SIG-M5 treated with dmso at 0.1 percent for 504 hours (cell line): ENCODE measurements at regions not wholly inside any gene's neighbourhood (a gene's known extent, or its start where the extent isn't known, plus 50 kb on each side); places are given as distances from the start of the nearest gene placed in this dataset.
A peak's percentile ranks its signal among the peaks of the same experiment; 100 is the strongest.

ENCODE experiments used
- DNase-seq: peaks from one replicate; lab custom pipeline; 2025; ENCODE audit not compliant: unreplicated experiment; lab: John Stamatoyannopoulos, UW

DNA sequence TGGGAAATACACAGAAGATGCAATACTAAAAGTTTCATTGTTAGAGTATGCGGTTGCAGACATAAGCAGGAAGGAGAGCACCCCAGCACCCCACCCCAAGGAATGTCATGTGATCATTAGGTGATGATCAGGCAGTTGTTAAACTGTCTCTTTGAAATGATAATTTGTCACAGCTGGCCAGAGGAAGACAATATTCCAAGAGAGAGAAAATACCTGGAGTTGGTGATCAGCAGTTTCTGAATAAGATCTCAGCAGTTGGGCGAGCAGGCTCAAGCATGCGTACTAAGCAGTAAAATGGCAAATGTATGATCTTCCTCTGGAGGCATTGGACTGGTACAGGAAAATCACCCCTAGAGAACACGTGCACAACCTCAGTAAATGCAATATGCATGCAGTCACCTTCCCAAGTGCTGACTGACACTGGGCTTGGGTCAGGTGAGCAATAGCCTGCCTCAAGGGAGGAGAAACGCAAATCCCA, 250.1 kb upstream of the MBL2 start:
- no peak for DNase-seq

DNA sequence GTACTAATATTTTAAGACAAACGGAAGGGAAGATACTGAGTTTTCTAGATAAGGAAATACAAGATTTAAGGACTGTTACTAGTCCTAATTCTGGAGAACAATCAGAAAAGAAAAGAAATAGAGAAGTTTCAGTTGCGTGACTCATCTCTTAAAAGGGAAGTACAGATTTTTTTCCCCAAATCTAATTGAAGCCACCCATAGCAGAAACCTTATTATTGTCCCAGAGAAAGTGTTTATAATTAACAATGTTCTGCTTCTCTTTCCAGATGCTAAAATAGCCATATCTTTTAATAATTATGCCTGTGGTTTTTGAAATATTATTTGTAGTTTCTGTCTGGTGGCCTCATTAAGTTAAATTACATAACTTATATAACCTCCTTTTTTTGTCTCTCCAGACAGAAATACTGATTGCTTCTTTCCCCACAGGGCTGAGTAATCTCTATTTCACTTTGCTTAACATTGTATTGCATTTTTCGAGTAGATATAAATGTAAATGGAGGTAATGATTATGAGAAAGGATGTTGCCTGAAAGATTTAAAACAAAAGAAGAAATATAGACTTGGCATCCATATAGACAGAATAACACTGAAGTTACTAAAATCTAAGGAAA, 240.7 kb upstream of the MBL2 start:
- DNase-seq, result peak; percentile 15

DNA sequence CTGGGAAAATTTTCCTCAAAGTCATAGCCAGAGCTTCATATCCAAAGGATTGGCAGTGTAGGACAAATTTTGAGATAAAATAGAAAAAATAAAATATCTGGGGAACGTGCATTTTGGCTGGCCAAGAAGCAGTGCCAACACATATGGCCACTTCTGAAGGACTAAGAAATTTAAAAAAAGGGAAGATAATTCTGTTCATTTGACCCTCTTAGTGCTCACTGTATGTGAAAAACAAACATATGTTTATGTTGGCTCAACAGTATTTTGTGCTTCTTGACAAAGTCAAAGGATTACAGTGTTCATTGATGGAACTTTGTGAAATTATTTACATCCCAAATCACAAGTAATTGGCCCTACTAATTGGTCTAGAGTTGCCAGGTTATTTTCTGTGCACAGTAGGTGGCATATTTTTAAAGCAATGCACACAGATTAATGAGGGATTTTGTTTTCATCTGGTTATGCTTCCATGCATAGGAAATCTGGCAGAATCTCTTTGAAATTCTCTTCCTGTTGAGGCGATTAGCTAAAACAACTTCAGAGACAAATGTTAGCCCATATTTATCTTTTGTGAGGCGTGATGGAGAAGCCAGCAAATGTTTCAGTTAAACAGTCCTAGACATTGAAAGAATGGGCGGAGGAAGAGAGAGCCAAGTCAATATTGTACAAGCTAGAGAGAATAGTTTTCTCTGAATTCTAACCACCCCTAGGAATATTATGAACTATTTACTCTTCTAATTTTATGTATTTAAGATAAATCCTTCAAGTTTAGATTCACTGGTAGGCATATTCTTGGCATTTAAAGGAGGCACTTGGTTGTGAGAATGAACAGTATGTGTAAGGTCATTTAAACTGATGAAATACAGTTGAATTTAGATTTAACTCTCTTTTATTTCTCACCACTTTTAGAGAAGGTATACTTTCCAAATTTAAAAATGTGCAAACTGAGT, 237.7 kb upstream of the MBL2 start:
- no peak for DNase-seq

DNA sequence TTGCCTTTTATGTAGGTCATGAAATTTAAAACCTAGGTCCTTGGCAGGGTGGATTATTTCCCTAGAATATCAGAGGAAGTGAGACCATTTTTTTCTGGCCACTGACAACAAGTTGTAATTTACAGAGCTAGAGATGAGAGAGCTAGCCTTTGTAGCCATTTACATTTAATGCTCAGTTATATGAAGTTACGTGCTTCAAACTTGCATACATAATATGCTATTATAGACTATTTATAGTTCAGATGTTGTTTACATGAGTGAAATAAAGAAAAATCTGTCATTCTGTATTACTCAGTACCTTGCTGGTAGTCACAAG, 234.9 kb upstream of the MBL2 start:
- no peak for DNase-seq

DNA sequence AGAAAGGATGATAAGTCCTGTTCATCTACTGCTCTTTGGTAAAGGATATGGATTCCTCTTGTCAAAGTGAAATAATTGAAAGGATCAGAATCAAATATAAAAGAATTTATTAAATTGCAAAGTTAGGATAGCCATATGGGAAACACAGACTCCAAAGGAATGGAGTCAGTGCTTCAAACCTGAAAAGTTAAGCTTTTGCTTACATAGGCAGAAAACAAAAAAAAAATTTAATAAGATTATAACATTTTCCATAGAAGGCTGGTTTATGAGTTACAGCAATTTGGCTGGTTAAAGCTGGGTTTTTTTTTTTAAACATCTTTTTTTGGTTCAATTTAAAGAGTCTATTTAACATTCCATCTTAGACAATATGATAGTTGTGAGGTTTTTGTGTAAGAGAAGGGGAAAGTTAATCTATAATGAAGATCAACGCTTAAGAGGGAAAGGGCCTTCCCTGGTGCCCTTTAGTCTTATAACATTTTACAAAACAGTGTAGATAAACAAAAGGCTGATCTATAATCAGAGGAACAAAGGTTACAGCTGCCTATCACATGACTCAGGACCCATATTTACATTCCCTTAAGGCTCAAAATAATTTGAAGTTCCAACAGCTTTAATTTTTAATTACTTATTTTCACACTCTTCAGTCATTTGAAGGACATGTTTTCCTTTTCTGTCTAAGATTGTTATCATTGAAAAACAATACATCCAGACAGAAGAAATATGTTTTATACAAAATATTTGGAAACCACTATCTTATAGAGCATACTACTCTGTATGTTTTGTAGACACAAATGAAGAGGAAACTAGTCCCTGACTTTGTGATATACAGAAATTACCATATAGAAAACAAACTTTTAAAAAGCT, 234.3 kb upstream of the MBL2 start:
- no peak for DNase-seq

DNA sequence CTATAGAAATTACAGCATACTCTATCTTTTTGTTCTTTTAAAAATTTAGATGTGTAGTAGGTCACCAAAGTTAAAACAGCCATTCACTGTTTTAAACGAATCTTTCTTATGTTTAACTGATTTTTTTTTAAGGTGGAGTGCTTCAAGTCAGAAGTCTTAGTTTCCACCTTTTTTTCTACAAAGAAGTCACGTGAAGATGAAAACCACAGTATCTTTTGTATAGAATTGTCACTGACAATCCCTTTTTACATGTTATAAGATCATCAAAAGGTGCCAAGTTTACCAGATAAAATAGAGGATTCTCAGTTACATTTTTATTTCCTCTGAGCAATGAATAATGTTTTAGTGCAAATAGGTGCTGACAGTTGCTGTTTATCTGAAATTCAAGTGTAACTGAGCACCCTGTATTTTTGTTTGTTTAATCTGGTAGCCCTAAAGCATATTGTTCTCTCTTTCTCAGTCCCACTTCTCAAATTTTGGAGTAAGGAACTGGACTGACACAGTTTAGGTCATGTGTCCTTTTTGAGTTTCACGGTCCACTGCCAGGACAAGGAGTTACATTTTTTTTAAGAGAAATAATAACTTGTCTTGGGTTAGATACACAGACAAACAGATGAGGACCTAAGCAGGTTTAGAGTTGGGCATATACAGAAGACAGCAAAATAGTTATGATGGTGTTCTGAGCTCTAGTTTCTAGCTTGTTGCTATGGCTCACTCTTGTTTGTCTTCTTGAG, 233.2 kb upstream of the MBL2 start:
- no peak for DNase-seq

DNA sequence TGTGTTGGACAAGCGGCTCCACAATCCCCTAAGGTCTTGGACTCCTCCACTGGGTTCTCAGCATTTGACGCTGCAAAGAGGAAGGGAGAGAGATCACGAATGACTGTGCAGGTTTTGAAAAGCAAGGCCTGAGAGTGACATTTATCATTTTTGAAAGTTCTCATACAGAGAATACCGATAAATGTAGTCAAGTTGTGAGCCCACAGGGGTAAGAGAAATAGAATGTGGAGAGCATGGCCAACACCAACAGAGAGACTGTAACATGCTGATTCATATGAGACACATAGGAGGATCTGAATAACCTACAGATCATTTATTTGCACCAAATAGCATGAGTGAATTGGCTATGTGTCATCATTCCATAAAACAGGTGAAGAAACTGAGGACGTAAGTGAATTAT, 230.5 kb upstream of the MBL2 start:
- no peak for DNase-seq

DNA sequence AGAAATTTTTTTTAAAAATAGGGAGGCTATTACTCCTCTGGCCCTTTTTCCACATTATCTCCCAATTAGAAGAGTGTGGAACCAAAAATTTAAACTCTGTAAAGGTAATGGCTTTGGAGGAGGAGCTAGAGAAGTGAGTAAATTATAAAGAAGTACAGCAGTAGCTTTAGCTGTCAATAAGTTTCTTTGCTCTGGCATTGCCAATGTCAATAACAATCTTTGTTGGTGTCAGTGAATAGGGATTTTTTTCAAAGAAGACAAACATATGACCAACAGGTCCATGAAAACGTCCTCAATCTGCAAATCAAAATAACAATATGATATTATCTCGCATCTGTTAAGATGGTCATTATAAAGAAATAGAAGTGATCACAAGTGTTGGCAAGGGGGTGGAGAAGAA, 227.1 kb upstream of the MBL2 start:
- no peak for DNase-seq

DNA sequence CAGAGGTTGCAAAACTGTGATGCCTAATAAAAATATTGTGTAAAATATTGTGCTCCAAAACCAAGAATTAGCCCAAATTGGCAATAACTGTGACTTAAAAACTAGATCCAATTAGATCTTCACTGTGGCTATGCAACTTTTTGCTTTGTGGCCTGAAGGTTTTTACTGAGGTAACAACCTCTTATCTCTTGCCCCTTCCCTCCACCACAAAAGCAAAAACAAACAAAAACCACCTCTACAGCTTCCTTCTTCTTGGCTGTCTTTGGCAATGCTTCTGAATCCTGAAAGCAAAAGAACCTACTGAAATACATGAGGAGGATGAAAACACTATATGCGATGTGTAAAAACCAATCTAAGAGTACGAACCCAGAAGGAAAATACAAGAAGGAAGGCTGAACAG, 226.7 kb upstream of the MBL2 start:
- no peak for DNase-seq

DNA sequence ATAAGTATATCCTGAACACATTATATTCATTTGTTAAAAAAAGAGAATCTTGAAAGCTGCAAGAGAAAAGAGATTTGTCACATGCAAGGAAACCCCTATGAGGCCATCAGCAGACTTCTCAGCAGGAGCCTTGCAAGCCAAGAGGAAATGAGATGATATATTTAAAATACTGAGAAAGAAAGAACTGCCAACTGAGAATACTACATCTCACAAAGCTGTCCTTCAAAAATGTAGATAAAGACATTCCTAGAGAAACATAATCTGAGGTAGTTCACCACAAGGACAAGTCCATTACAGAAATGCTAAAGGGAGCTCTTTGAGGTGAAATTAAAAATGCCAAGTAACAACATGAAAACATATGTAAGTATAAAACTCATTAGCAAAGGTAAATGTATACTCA, 224.4 kb upstream of the MBL2 start:
- DNase-seq, result no peak

DNA sequence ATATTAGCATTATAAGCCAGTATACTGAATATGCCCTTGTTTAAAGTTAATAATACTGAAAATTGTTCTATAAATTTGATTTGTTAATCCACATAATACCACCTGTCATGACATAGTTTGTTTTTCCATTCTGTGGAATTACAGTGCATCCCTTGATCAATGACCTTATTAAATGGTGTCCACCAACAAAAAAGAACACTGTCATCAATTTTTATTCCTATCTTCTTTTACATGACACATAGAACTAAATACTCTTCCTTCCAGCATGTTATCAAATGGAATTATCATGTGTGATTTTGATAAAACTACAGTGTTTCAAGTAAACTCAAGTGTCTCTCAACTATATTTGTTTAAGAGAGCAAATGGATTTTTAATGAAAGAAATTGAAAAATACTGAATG, 221.8 kb upstream of the MBL2 start:
- no peak for DNase-seq

DNA sequence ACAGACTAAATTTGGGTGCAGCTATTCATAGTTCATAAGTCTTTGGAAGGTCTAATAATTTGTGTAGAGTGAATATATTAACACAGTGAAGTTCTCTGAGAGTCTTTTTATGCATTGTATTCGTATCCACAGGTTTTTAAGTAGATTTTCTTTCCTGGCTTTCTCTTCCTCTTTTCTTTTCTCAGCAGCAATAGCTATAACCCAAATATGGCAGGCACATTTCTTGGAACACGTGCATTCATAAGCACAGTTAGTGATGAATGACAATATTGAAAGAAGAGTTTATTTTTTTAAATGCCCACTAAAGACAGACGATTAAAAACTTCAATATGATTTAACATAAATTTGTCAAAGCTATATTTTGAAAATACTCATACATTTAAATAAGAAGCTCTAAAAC, 220.5 kb upstream of the MBL2 start:
- no peak for DNase-seq

DNA sequence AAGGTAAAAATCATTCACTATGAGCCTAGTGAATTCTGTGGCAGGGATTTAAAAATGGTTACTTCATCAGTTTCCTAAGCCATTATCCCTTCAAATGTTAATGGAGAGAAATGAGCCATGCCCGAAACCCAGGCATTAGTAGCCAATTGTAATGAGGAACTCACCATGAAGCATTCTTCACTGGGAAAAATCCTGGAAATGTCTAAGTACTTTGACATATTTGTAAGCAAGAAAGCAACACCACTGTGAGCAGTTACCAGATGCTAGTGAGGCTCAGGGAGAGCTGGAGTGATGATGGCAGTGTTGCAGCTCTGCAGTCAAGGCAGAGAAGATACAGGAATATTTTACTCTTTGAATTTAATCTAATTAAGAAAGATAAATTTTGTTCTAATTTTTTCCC, 220.0 kb upstream of the MBL2 start:
- DNase-seq, result no peak

DNA sequence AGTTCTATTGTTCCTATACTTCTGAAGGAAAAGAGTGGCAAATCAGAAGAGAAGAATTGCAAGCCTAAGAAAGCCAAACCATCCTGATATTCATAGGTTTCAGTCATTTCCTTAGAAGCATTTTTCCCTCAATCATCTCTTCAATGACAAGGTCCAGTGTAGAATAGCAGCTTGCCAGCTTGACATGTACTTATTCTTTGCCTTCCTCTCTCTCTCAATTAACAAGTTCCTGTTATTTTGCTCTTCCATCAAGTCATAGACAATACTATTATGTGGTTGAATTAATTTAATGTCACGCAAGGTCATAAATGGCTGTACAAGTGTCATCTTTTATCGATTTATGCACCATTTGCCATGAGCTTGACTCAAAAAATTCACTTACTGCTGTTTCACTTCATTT, 216.3 kb upstream of the MBL2 start:
- DNase-seq, result no peak

DNA sequence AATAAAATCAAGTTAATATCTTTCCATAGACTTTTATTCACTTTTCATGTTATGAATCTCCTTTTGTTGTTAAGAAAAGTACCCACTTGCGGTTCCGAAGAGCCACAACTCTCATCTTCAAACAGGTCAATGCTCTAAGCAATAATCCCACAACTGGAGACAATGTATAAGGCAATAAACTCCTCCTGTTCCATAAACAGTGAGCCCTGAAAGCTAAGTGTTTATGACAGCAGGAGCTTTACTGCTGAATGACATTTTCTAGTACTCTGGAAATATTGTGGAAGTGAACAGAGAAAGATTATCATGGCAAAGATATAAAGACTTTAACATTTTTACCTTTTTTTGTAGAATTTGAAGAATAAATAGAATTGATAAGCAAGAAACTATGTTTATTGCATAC, 213.5 kb upstream of the MBL2 start:
- no peak for DNase-seq

DNA sequence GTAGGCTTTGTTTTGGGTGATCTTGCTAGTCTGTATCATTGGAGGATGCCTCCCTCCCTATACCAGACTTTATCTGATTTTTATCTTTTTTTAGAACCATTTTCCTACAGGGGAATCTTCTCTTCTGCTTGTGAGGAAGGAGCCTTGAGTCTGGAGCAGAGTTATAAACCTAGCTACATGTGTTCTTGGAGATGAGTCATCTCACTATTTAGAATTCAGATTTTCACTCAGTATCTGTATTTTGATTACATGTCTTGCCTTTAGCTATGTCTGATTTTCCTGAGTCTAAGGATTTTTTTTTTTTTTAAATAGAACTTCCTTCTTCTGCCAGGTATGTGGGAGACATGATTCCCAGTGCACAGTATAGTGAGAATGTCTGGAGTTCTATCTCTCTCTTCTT, 211.6 kb upstream of the MBL2 start:
- DNase-seq, result no peak

DNA sequence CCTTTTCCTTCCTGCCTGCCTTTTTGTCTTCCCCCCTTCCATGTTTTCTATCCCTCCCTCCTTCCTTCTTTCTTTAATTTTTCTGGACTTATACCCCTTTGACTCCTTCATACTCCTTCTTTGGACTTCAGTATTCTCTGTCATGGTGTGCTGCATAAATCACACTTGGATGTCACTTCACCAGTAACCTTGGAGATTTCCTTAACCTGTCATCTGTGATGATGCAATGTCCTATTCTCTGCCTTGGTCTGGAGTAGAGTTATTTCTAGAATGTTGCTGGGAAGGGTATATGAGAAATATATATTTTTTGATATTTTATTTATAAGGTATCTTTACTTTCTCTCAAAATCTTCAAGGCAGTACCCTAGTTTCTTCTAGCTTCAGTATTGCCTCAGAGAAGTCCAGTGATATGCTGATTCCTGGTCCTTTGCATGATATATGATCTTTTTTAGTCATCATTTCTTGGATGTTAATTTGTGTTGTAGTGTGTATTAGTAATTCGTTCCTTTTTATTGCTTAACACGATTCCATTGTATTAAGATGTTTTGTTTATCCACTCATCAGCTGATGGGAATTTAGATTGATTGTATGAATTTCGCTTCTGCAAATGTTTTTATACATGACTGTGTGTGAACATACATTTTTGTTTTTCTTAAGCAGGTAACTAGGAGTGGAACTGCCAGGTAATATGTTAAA, 206.9 kb upstream of the MBL2 start:
- no peak for DNase-seq

DNA sequence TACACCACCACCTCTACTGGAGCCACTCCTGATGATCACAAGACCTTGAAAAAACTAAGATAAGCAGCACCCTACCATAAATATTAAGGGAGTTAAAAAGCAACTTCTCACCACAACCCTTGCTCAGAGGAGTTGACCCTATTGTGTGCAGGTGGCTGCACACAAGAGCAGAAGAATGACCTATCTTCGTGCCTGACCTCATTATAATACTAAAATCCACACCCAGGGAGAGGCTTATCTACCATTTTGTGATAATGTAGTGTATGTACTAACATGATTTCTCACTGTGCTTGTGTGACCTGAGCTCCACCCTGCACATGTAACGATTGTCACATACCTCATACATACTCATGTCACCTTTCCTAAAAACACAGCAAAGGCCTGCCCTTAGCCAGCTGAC, 205.0 kb upstream of the MBL2 start:
- no peak for DNase-seq

DNA sequence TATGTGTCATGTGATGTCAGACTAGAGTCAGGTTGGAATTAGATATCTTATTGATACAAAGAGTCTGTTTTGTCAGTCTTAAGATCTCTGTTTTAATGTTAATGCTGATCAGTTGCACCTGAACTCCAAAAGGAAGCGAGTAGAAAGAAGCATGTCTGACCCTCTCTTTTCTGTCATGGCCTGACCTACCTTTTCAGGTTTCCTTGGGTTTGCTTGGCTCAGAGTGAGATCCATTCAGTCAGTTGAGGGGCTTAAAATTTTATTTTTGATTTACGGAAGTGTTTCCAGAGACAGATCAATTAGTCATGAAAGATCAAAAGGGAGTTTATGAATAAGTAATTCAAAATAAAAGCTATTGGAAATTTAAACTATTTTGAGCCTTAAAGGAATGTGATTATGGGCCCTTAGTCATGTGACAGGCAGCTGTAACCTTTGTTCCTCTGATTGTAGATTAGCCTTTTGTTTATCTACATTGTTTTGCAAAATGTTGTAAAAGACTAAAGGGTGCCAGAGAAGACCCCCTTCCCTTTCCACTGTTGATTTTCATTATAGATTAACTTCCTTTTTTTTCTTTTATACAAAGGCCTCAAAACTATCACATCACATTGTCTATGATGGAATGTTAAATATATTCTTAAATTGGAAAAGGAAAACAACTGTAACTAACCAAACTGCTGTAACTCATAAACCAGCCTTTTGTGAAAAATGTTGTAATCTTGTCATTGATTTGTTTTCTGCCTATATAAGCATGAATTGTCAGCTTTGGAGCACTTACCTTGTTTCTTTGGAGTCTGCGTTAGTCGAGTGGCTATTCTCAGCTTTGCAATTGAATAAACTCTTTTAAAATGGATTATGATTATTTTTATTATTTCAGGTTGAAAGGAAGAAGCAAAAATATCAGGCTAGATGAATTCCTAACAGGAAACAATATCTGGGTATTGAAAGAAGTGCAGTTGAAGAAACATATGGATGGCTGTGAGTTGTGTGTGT, 195.5 kb upstream of the MBL2 start:
- no peak for DNase-seq
